Neural progenitor cell (in vitro differentiated cells): ENCODE measurements at regions not wholly inside any gene's neighbourhood (a gene's known extent, or its start where the extent isn't known, plus 50 kb on each side); places are given as distances from the start of the nearest gene placed in this dataset.
"Not testable (repeated sequence)": the region's sequence is repeated elsewhere in the genome, so short reads cannot be mapped to it uniquely, and the experiment has no call there.

Experiments used
- DNase-seq: peaks from one replicate; pipeline ENCODE4 v3.0.0-alpha.2; 2016; ENCODE audit warnings: low spot score
- H2AFZ ChIP-seq: fragments of 200-600 bp; sonication (generic); replicated peaks from 2 replicates; pipeline ENCODE4 v1.6.1; 2016; ENCODE audit warnings: antibody characterized with exemption
- H3F3A ChIP-seq: fragments of 200-600 bp; sonication (generic); 2 replicates; pipeline ENCODE4 v1.6.1; 2016; ENCODE audit warnings: antibody characterized with exemption, low read depth
- H3K27ac ChIP-seq: fragments of 200-600 bp; sonication (generic); 2 replicates; pipeline ENCODE4 v1.5.1; 2016; ENCODE audit warnings: mild to moderate bottlenecking
- H3K27me3 ChIP-seq: fragments of 200-600 bp; sonication (generic); 2 replicates; pipeline ENCODE4 v1.6.1; 2016; ENCODE audit warnings: mild to moderate bottlenecking, moderate library complexity
- H3K36me3 ChIP-seq: fragments of 200-600 bp; sonication (generic); 2 replicates; pipeline ENCODE4 v1.5.1; 2016
- H3K4me1 ChIP-seq: fragments of 200-600 bp; sonication (generic); 2 replicates; pipeline ENCODE4 v1.6.1; 2016; ENCODE audit warnings: mixed run types
- H3K4me2 ChIP-seq: fragments of 200-600 bp; sonication (generic); 2 replicates; pipeline ENCODE4 v1.6.1; 2016
- H3K4me3 ChIP-seq: fragments of 200-600 bp; sonication (generic); 2 replicates; pipeline ENCODE4 v1.5.1; 2016
- H3K79me2 ChIP-seq: fragments of 200-600 bp; sonication (generic); 2 replicates; pipeline ENCODE4 v1.6.1; 2016; ENCODE audit warnings: low read depth
- H3K9ac ChIP-seq: fragments of 200-600 bp; sonication (generic); 2 replicates; pipeline ENCODE4 v1.6.1; 2016
- H3K9me3 ChIP-seq: fragments of 200-600 bp; sonication (generic); 2 replicates; pipeline ENCODE4 v1.5.1; 2016; ENCODE audit warnings: low read depth
- H4K20me1 ChIP-seq: fragments of 200-600 bp; sonication (generic); 2 replicates; pipeline ENCODE4 v1.6.1; 2016; ENCODE audit warnings: low read depth
- H3K27ac Mint-ChIP-seq: 3 replicates; pipeline ENCODE4 v1.8.0; 2021; ENCODE audit warnings: mixed read lengths
- H3K27me3 Mint-ChIP-seq: 2 replicates; pipeline ENCODE4 v1.8.0; 2022; ENCODE audit warnings: low read depth, mild to moderate bottlenecking, inconsistent platforms, moderate library complexity, mixed read lengths; ENCODE audit not compliant: insufficient read depth
- H3K36me3 Mint-ChIP-seq: 3 replicates; pipeline ENCODE4 v1.8.0; 2021; ENCODE audit warnings: mixed read lengths
- H3K4me1 Mint-ChIP-seq: 3 replicates; pipeline ENCODE4 v1.8.0; 2021; ENCODE audit warnings: mixed read lengths
- H3K4me3 Mint-ChIP-seq: 3 replicates; pipeline ENCODE4 v1.8.0; 2021; ENCODE audit warnings: mild to moderate bottlenecking, moderate library complexity, mixed read lengths
- H3K9me3 Mint-ChIP-seq: 3 replicates; pipeline ENCODE4 v1.8.0; 2020; ENCODE audit warnings: mixed read lengths
- CTCF ChIP-seq: fragments of 200-600 bp; sonication (generic); IDR thresholded peaks from 2 replicates; pipeline ENCODE4 v1.5.1; 2017; ENCODE audit warnings: antibody characterized with exemption, mild to moderate bottlenecking
- EZH2 ChIP-seq: fragments of 200-600 bp; sonication (generic); IDR thresholded peaks from 2 replicates; pipeline ENCODE4 v1.6.1; 2017; ENCODE audit warnings: antibody characterized with exemption, mild to moderate bottlenecking, moderate library complexity
- EZH2phosphoT487 ChIP-seq: fragments of 200-600 bp; sonication (generic); IDR thresholded peaks from 2 replicates; pipeline ENCODE4 v1.6.1; 2017; ENCODE audit warnings: antibody characterized with exemption

- no peak overlapping the region for H3K9ac ChIP-seq
- H3K9me3 ChIP-seq: no peaks in the 10 kb centered on the region
- no peak for DNase-seq
- H4K20me1 ChIP-seq: no peaks in the 10 kb centered on the region
- no peaks in the 10 kb centered on the region for H3K36me3 ChIP-seq
- no peaks in the 10 kb centered on the region for H3F3A ChIP-seq
- no peaks in the 10 kb centered on the region for H3K4me1 ChIP-seq
- Mint-ChIP-seq H3K27ac (no peak overlapping the region), H3K36me3 (no peaks in the 10 kb centered on the region), H3K4me1 (no peaks in the 10 kb centered on the region), H3K4me3 (no peak overlapping the region), H3K27me3 (peaks cover 2% of the 10 kb centered on the region), H3K9me3 (no peaks in the 10 kb centered on the region)
- no peak overlapping the region for H2AFZ ChIP-seq
- no peak for TF ChIP-seq CTCF
- no peak for TF ChIP-seq EZH2
- TF ChIP-seq EZH2phosphoT487: no peak
- no peak overlapping the region for H3K4me2 ChIP-seq
- no peak overlapping the region for H3K4me3 ChIP-seq
- no peak overlapping the region for H3K27ac ChIP-seq
- no peaks in the 10 kb centered on the region for H3K79me2 ChIP-seq
- no peaks in the 10 kb centered on the region for H3K27me3 ChIP-seq
Measured at GRCh38 chr10:90031776-90032175, 330.4 kb downstream of the KIF20B start.

GRCh38 chr10:90032519-90032918 lies 331.1 kb downstream of the KIF20B start:
- no peaks in the 10 kb centered on the region for H3K9me3 ChIP-seq
- no peak overlapping the region for H3K4me3 ChIP-seq
- H3K4me1 Mint-ChIP-seq: no peaks in the 10 kb centered on the region
- H3F3A ChIP-seq: no peaks in the 10 kb centered on the region
- peaks cover 2% of the 10 kb centered on the region for H3K27me3 Mint-ChIP-seq
- no peaks in the 10 kb centered on the region for H3K9me3 Mint-ChIP-seq
- H3K4me3 Mint-ChIP-seq: no peak overlapping the region
- H3K27ac Mint-ChIP-seq: no peak overlapping the region
- no peak overlapping the region for H2AFZ ChIP-seq
- no peaks in the 10 kb centered on the region for H4K20me1 ChIP-seq
- TF ChIP-seq CTCF (no peak), EZH2 (no peak), EZH2phosphoT487 (no peak)
- DNase-seq: no peak
- no peak overlapping the region for H3K4me2 ChIP-seq
- H3K36me3 ChIP-seq: no peaks in the 10 kb centered on the region
- H3K36me3 Mint-ChIP-seq: no peaks in the 10 kb centered on the region
- H3K27me3 ChIP-seq: no peaks in the 10 kb centered on the region
- H3K9ac ChIP-seq: no peak overlapping the region
- H3K27ac ChIP-seq: no peak overlapping the region
- H3K4me1 ChIP-seq: no peaks in the 10 kb centered on the region
- H3K79me2 ChIP-seq: no peaks in the 10 kb centered on the region

- H3K4me1 ChIP-seq, H3K27ac Mint-ChIP-seq: not testable (repeated sequence)
Measured at GRCh38 chr10:90034862-90035261, 333.5 kb downstream of the KIF20B start.

GRCh38 chr10:90041585-90041984 lies 340.2 kb downstream of the KIF20B start:
- Histone ChIP-seq H3K9me3 (no peaks in the 10 kb centered on the region), H3K4me1 (no peaks in the 10 kb centered on the region), H3K4me2 (no peak overlapping the region), H3K27ac (no peak overlapping the region), H2AFZ (no peak overlapping the region), H3K4me3 (no peak overlapping the region), H3F3A (no peaks in the 10 kb centered on the region), H3K79me2 (no peaks in the 10 kb centered on the region), H4K20me1 (no peaks in the 10 kb centered on the region), H3K9ac (no peak overlapping the region), H3K36me3 (no peaks in the 10 kb centered on the region), H3K27me3 (no peaks in the 10 kb centered on the region)
- H3K4me3 Mint-ChIP-seq: no peak overlapping the region
- no peaks in the 10 kb centered on the region for H3K4me1 Mint-ChIP-seq
- H3K36me3 Mint-ChIP-seq: no peaks in the 10 kb centered on the region
- no peaks in the 10 kb centered on the region for H3K9me3 Mint-ChIP-seq
- TF ChIP-seq EZH2 (no peak), CTCF (no peak), EZH2phosphoT487 (no peak)
- no peak for DNase-seq
- peaks cover 7% of the 10 kb centered on the region for H3K27me3 Mint-ChIP-seq
- H3K27ac Mint-ChIP-seq: no peak overlapping the region

More at GRCh38 chr10:90034862-90035261, 333.5 kb downstream of the KIF20B start:
- not testable (repeated sequence) for H3K36me3 Mint-ChIP-seq, H3K79me2 ChIP-seq, H3F3A ChIP-seq, H3K4me2 ChIP-seq, H3K27me3 Mint-ChIP-seq, H3K9me3 Mint-ChIP-seq, H3K9ac ChIP-seq, H3K27ac ChIP-seq, H3K9me3 ChIP-seq, H3K4me1 Mint-ChIP-seq, H2AFZ ChIP-seq, H3K36me3 ChIP-seq, H3K4me3 ChIP-seq, H4K20me1 ChIP-seq, DNase-seq, H3K27me3 ChIP-seq, H3K4me3 Mint-ChIP-seq
